ENCODE measurements at regions not wholly inside any gene's neighbourhood (a gene's known extent, or its start where the extent isn't known, plus 50 kb on each side); places are given as distances from the start of the nearest gene placed in this dataset.

DNA sequence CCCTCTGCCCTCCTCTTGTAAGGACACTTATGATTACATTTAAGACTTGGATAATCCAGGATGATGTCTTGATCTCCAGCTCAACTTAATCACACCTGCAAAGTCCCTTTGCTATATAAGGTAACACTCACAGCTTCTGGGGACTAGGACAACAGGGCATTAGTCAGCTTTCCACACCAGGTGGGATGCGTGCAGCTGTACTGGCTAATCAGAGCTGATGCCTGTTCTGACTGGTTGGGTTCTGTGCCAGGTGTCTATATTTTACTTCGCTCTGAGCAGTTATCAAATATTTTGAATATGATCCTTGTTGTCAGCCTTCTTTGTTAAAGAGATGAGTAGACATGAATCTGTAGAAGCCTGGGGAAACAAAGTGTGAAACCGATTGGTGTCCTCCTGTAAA, 115.5 kb upstream of the ATP8B1 start:
- no peak for TF ChIP-seq RAD21 (IDR thresholded peaks at IDR 0.05; ENCODE audit: low read length)
- no peak for TF ChIP-seq MXI1 (IDR thresholded peaks at IDR 0.05; ENCODE audit: borderline replicate concordance, low read depth, low read length)
- TF ChIP-seq CTCF (conservative IDR thresholded peaks at IDR 0.05; ENCODE audit: low read depth, low read length), result no peak
- TF ChIP-seq SMC3 (IDR thresholded peaks at IDR 0.05; ENCODE audit: low read depth, low read length), result no peak
- no peak for TF ChIP-seq RFX5 (IDR thresholded peaks at IDR 0.05; ENCODE audit: low read depth, low read length)
- no peak for TF ChIP-seq POLR2A (IDR thresholded peaks at IDR 0.05; ENCODE audit: low read depth, low read length)
- TF ChIP-seq BHLHE40 (IDR thresholded peaks at IDR 0.05; ENCODE audit: low read depth, low read length), result no peak

All from IMR-90 (cell line).